ENCODE measurements at regions not wholly inside any gene's neighbourhood (a gene's known extent, or its start where the extent isn't known, plus 50 kb on each side); places are given as distances from the start of the nearest gene placed in this dataset.
"Not testable (repeated sequence)": the region's sequence is repeated elsewhere in the genome, so short reads cannot be mapped to it uniquely, and the experiment has no call there.

DNA sequence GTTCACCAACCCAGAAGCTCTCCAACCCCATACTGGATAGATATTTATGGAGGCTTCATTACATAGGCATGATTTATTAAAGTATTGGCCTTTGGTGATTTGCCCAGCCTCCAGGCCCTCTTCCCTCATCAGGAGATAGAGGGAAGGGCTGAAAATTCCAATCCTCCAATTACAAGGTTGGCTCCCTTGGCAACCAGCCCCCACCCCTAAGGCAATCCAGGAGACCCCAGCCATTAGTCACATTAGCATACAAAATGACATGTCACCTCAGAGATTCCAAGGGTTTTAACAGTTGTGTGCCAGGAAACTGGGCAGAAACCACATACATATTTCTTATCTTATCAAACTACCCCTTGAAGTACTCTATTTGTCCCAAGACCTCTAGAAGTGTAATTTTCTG, 210.0 kb downstream of the HINT1 start:
- no peaks in the 10 kb centered on the region for H3K36me3 Mint-ChIP-seq
- H3K27ac Mint-ChIP-seq: no peak overlapping the region
- no peaks in the 10 kb centered on the region for H3K9me3 Mint-ChIP-seq
- no peaks in the 10 kb centered on the region for H3K4me1 Mint-ChIP-seq
- no peak overlapping the region for H3K4me3 Mint-ChIP-seq
- CTCF ChIA-PET: no interaction called here
- no peak for DNase-seq
- peaks cover 4% of the 10 kb centered on the region for H3K27me3 Mint-ChIP-seq

GRCh38 chr5:130954336-130954735, 210.7 kb downstream of the HINT1 start:
- H3K9me3 Mint-ChIP-seq: no peaks in the 10 kb centered on the region

GRCh38 chr5:130939059-130939458, 226.0 kb downstream of the HINT1 start:
- Mint-ChIP-seq H3K27ac (no peak overlapping the region), H3K4me1 (no peaks in the 10 kb centered on the region), H3K9me3 (no peaks in the 10 kb centered on the region), H3K36me3 (no peaks in the 10 kb centered on the region), H3K27me3 (no peaks in the 10 kb centered on the region), H3K4me3 (no peak overlapping the region)
- DNase-seq: no peak
- CTCF ChIA-PET: no interaction called here

More at GRCh38 chr5:130954336-130954735, 210.7 kb downstream of the HINT1 start:
- Mint-ChIP-seq H3K27ac (no peak overlapping the region), H3K27me3 (peaks cover 4% of the 10 kb centered on the region), H3K36me3 (no peaks in the 10 kb centered on the region), H3K4me1 (no peaks in the 10 kb centered on the region), H3K4me3 (no peak overlapping the region)
- CTCF ChIA-PET: interaction anchor here (1.6 kb wide), 1 partner anchor 16 kb away, joined by 4 read pairs; no protein-coding TSS in a partner anchor
- no peak for DNase-seq

GRCh38 chr5:130937046-130937445, 228.0 kb downstream of the HINT1 start:
- no peaks in the 10 kb centered on the region for H3K4me1 Mint-ChIP-seq
- H3K4me3 Mint-ChIP-seq: no peak overlapping the region
- H3K27ac Mint-ChIP-seq: no peak overlapping the region
- CTCF ChIA-PET: no interaction called here
- DNase-seq: no peak
- no peaks in the 10 kb centered on the region for H3K36me3 Mint-ChIP-seq
- no peaks in the 10 kb centered on the region for H3K27me3 Mint-ChIP-seq
- no peaks in the 10 kb centered on the region for H3K9me3 Mint-ChIP-seq

GRCh38 chr5:130923543-130924124, 241.4 kb downstream of the HINT1 start:
- Mint-ChIP-seq H3K4me1 (no peaks in the 10 kb centered on the region), H3K9me3 (no peaks in the 10 kb centered on the region), H3K4me3 (no peak overlapping the region), H3K27me3 (no peaks in the 10 kb centered on the region), H3K27ac (no peak overlapping the region), H3K36me3 (no peaks in the 10 kb centered on the region)
- CTCF ChIA-PET: no interaction called here
- DNase-seq: no peak

DNA sequence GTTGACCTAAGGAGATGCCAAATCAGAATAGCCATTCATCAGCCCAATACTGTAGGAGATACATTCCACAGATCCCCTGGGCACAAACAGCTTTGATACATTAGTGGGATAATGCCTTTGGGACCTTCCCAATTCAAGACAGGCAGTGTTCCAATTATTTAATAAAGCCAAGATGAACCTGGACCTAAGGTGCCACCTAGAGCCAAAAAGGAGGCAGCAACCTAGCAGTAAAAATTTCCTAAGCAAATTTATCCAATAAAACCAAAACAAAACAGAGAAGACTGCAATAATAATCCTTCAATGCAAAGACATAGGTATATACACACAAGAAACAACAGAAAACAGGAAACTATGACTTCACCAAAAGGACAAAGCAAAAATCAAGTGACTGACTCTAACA, 253.0 kb downstream of the HINT1 start:
- Mint-ChIP-seq H3K4me1 (no peaks in the 10 kb centered on the region), H3K9me3 (no peaks in the 10 kb centered on the region), H3K4me3 (no peak overlapping the region), H3K27me3 (no peaks in the 10 kb centered on the region), H3K36me3 (no peaks in the 10 kb centered on the region), H3K27ac (no peak overlapping the region)
- no peak for DNase-seq
- CTCF ChIA-PET: no interaction called here

DNA sequence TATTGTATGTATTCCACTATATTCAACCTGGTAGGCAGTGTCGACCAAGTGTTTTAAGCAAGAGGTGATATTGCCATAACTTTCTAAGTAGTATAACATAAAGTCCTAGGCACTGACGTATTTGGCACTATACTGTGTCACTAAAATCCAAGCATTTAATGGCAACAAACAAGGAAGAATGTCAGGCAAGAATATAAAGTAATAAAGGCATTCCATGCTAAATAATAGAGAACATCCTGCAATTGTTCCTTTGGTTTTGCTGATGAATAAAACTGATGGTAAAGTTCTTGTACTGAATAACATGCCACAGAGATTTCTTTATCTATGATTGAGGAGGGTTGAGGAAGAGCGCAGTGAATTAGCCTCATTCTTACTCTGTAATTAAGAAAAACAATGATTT, 256.9 kb downstream of the HINT1 start:
- H3K27me3 Mint-ChIP-seq: no peaks in the 10 kb centered on the region
- no peak for DNase-seq
- H3K9me3 Mint-ChIP-seq: peaks cover 6% of the 10 kb centered on the region
- CTCF ChIA-PET: no interaction called here
- no peak overlapping the region for H3K27ac Mint-ChIP-seq
- no peak overlapping the region for H3K4me3 Mint-ChIP-seq
- H3K4me1 Mint-ChIP-seq: no peaks in the 10 kb centered on the region
- H3K36me3 Mint-ChIP-seq: no peaks in the 10 kb centered on the region

DNA sequence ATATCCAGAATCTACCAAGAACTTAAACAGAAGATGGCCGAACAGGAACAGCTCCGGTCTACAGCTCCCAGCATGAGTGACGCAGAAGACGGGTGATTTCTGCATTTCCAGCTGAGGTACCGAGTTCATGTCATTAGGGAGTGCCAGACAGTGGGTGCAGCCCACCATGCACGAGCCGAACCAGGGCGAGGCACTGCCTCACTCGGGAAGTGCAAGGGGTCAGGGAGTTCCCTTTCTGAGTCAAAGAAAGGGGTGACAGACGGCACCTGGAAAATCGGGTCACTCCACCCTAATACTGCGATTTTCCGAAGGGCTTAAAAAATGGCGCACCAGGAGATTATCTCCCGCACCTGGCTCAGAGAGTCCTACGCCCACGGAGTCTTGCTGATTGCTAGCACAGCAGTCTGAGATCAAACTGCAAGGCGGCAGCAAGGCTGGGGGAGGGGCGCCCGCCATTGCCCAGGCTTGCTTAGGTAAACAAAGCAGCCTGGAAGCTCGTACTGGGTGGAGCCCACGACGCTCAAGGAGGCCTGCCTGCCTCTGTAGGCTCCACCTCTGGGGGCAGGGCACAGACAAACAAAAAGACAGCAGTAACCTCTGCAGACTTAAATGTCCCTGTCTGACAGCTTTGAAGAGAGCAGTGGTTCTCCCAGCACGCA, 267.4 kb downstream of the HINT1 start:
- DNase-seq, H3K27me3 Mint-ChIP-seq, H3K4me1 Mint-ChIP-seq, H3K9me3 Mint-ChIP-seq, H3K4me3 Mint-ChIP-seq, CTCF ChIA-PET, H3K36me3 Mint-ChIP-seq, H3K27ac Mint-ChIP-seq: not testable (repeated sequence)

- H3K36me3 Mint-ChIP-seq, H3K27me3 Mint-ChIP-seq, DNase-seq, CTCF ChIA-PET, H3K9me3 Mint-ChIP-seq, H3K4me1 Mint-ChIP-seq, H3K4me3 Mint-ChIP-seq, H3K27ac Mint-ChIP-seq: not testable (repeated sequence)
Observed at GRCh38 chr5:130897181-130897536, 267.9 kb downstream of the HINT1 start.

GRCh38 chr5:130896636-130897035, 268.4 kb downstream of the HINT1 start:
- H3K27ac Mint-ChIP-seq: no peak overlapping the region
- no peaks in the 10 kb centered on the region for H3K27me3 Mint-ChIP-seq
- CTCF ChIA-PET: no interaction called here

DNA sequence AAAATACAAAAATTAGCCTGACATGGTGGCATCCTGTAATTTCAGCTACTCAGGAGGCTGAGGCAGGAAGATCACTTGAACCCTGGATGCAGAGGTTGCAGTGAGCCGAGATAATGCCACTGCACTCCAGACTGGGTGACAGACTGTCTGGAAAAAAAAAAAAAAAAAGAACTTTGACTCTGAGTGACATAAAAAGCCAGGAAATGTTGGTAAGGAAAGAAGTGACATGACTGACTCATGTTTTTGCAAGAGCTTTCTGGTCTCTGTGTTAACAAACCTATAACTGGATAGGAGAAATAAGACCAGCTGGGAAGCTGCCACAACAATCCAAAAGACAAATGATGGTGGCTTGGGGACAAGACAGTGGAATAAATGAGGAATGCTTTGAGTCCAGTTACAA, 272.1 kb downstream of the HINT1 start:
- Mint-ChIP-seq H3K36me3 (no peaks in the 10 kb centered on the region), H3K4me1 (no peaks in the 10 kb centered on the region), H3K27me3 (no peaks in the 10 kb centered on the region), H3K4me3 (no peak overlapping the region), H3K9me3 (peaks cover 3% of the 10 kb centered on the region), H3K27ac (no peak overlapping the region)
- DNase-seq: no peak
- CTCF ChIA-PET: interaction anchor here (1.0 kb wide), 1 partner anchor 10 kb away, joined by 3 read pairs; no protein-coding TSS in a partner anchor

More at GRCh38 chr5:130896636-130897035, 268.4 kb downstream of the HINT1 start:
- Mint-ChIP-seq H3K36me3 (no peaks in the 10 kb centered on the region), H3K9me3 (peaks cover 3% of the 10 kb centered on the region), H3K4me1 (no peaks in the 10 kb centered on the region), H3K4me3 (no peak overlapping the region)
- no peak for DNase-seq

DNA sequence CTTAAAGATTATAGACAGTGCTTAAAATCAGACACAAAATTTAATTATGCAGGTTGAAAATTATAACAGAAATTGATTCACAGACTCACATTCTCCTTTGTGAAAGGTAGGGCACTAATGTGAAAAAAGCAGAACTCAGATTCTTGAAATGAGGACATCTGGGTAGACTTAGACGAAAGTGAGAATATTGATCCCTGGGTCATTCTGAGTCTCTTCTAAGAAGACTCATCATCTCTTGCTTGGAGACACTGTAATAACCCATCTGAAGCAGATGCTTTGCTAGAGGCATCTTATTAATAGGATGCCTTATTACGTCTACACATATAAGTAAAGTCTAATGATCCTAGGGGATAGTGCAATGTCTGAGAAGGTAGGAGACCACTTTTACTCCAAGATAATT, 274.4 kb downstream of the HINT1 start:
- peaks cover 4% of the 10 kb centered on the region for H3K4me1 Mint-ChIP-seq
- H3K4me3 Mint-ChIP-seq: no peak overlapping the region
- H3K27me3 Mint-ChIP-seq: peaks cover 7% of the 10 kb centered on the region
- CTCF ChIA-PET: no interaction called here
- DNase-seq: no peak
- H3K27ac Mint-ChIP-seq: no peak overlapping the region
- no peaks in the 10 kb centered on the region for H3K36me3 Mint-ChIP-seq
- H3K9me3 Mint-ChIP-seq: no peaks in the 10 kb centered on the region

DNA sequence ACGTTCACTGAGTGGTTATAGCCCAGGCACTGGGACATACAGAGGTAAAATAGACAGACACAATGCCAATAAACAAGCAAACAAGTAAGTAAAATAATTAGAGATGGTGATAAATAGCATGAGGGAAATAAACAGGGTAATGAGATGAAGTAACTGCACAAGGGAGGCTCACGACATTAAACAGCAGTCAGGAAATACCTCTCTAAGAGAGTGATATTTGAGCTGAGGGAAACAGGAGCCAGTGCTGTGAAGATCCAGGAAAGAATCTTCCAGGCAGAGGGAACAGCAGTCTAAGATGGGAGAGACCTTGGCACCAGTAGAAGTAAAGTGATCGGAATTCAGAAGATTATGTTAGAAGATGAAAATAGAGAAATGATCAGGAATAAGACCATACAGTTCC, 279.4 kb downstream of the HINT1 start:
- DNase-seq: no peak
- H3K4me1 Mint-ChIP-seq: peaks cover 4% of the 10 kb centered on the region
- no peak overlapping the region for H3K27ac Mint-ChIP-seq
- no peak overlapping the region for H3K4me3 Mint-ChIP-seq
- CTCF ChIA-PET: no interaction called here
- H3K36me3 Mint-ChIP-seq: no peaks in the 10 kb centered on the region
- peaks cover 7% of the 10 kb centered on the region for H3K27me3 Mint-ChIP-seq
- no peaks in the 10 kb centered on the region for H3K9me3 Mint-ChIP-seq

- Mint-ChIP-seq H3K27me3 (peaks cover 7% of the 10 kb centered on the region), H3K4me1 (peaks cover 4% of the 10 kb centered on the region)
- CTCF ChIA-PET: no interaction called here
Observed at GRCh38 chr5:130885027-130885426, 280.0 kb downstream of the HINT1 start.

GRCh38 chr5:130884023-130884422, 281.0 kb downstream of the HINT1 start:
- Mint-ChIP-seq H3K36me3 (no peaks in the 10 kb centered on the region), H3K4me1 (peaks cover 4% of the 10 kb centered on the region)

More at GRCh38 chr5:130885027-130885426, 280.0 kb downstream of the HINT1 start:
- H3K27ac Mint-ChIP-seq: no peak overlapping the region
- no peak for DNase-seq
- H3K4me3 Mint-ChIP-seq: no peak overlapping the region
- no peaks in the 10 kb centered on the region for H3K9me3 Mint-ChIP-seq
- H3K36me3 Mint-ChIP-seq: no peaks in the 10 kb centered on the region

More at GRCh38 chr5:130884023-130884422, 281.0 kb downstream of the HINT1 start:
- CTCF ChIA-PET: interaction anchor here (0.9 to 1.1 kb wide), 3 partner anchors 13 to 599 kb away, joined by 3 read pairs; no protein-coding TSS in a partner anchor
- Mint-ChIP-seq H3K27ac (no peak overlapping the region), H3K4me3 (no peak overlapping the region), H3K9me3 (no peaks in the 10 kb centered on the region), H3K27me3 (peaks cover 7% of the 10 kb centered on the region)
- DNase-seq: no peak

Measured in activated naive CD4-positive, alpha-beta T cell treated with anti-CD3 and anti-CD28 coated beads, Interleukin-2, amount 10 ng/mL, durations not matched to agents 7 days and 5 days (primary cell).